GM23338 (cell line): ENCODE measurements at regions not wholly inside any gene's neighbourhood (a gene's known extent, or its start where the extent isn't known, plus 50 kb on each side); places are given as distances from the start of the nearest gene placed in this dataset.

Experiments used
- ATAC-seq: fragments of 200-7000 bp; cut with Tn5 transposase; 3 replicates; pipeline ENCODE4 v1.9.1; 2020
- DNase-seq: peaks from one replicate; pipeline ENCODE4 v3.0.0-alpha.2; 2015; ENCODE audit warnings: low spot score
- H2AFZ ChIP-seq: fragments of 200-600 bp; sonication (generic); 2 replicates; pipeline ENCODE4 v1.8.0; 2016; ENCODE audit warnings: antibody characterized with exemption, mild to moderate bottlenecking, moderate library complexity
- H3F3A ChIP-seq: fragments of 200-600 bp; sonication (generic); replicated peaks from 2 replicates; pipeline ENCODE4 v1.8.0; 2017; ENCODE audit warnings: antibody characterized with exemption, mixed run types, low read depth
- H3K27ac ChIP-seq: fragments of 200-600 bp; sonication (generic); 2 replicates; pipeline ENCODE4 v1.6.1; 2016; ENCODE audit warnings: low read depth
- H3K27me3 ChIP-seq: fragments of 200-600 bp; sonication (generic); 2 replicates; pipeline ENCODE4 v1.8.0; 2016; ENCODE audit warnings: mild to moderate bottlenecking, mixed run types, moderate library complexity; ENCODE audit not compliant: insufficient read depth
- H3K36me3 ChIP-seq: fragments of 200-600 bp; sonication (generic); 2 replicates; pipeline ENCODE4 v1.8.0; 2016; ENCODE audit warnings: mild to moderate bottlenecking; ENCODE audit not compliant: insufficient read depth
- H3K4me1 ChIP-seq: fragments of 200-600 bp; sonication (generic); 2 replicates; pipeline ENCODE4 v1.8.0; 2016; ENCODE audit warnings: mild to moderate bottlenecking, moderate library complexity; ENCODE audit not compliant: insufficient read depth
- H3K4me2 ChIP-seq: fragments of 200-600 bp; sonication (generic); 2 replicates; pipeline ENCODE4 v1.7.1; 2017; ENCODE audit warnings: mixed run types
- H3K4me3 ChIP-seq: fragments of 200-600 bp; sonication (generic); 2 replicates; pipeline ENCODE4 v1.6.1; 2016; ENCODE audit warnings: mixed run types
- H3K79me2 ChIP-seq: fragments of 200-600 bp; sonication (generic); replicated peaks from 2 replicates; pipeline ENCODE4 v1.8.0; 2017; ENCODE audit warnings: mild to moderate bottlenecking; ENCODE audit not compliant: insufficient read depth
- H3K9me2 ChIP-seq: fragments of 200-600 bp; sonication (generic); 2 replicates; pipeline ENCODE4 v1.8.0; 2017; ENCODE audit not compliant: insufficient read depth
- H4K20me1 ChIP-seq: fragments of 200-600 bp; sonication (generic); replicated peaks from 2 replicates; pipeline ENCODE4 v1.8.0; 2017; ENCODE audit warnings: mild to moderate bottlenecking; ENCODE audit not compliant: insufficient read depth
- H3K27ac Mint-ChIP-seq: 2 replicates; pipeline ENCODE4 v1.8.0; 2020; ENCODE audit warnings: inconsistent platforms, mild to moderate bottlenecking, moderate library complexity, mixed read lengths
- H3K27me3 Mint-ChIP-seq: 3 replicates; pipeline ENCODE4 v1.8.0; 2022; ENCODE audit warnings: low read depth, mild to moderate bottlenecking, moderate library complexity, mixed read lengths, inconsistent platforms; ENCODE audit not compliant: insufficient read depth, poor library complexity
- H3K36me3 Mint-ChIP-seq: 3 replicates; pipeline ENCODE4 v1.8.0; 2021; ENCODE audit warnings: low read depth, mild to moderate bottlenecking, inconsistent platforms, moderate library complexity, mixed read lengths
- H3K4me1 Mint-ChIP-seq: 3 replicates; pipeline ENCODE4 v1.8.0; 2020; ENCODE audit warnings: mild to moderate bottlenecking, inconsistent platforms, mixed read lengths
- H3K4me3 Mint-ChIP-seq: 3 replicates; pipeline ENCODE4 v1.8.0; 2021; ENCODE audit warnings: moderate library complexity, mild to moderate bottlenecking, inconsistent platforms, mixed read lengths
- H3K9me3 Mint-ChIP-seq: 3 replicates; pipeline ENCODE4 v1.8.0; 2020; ENCODE audit warnings: moderate library complexity, mild to moderate bottlenecking, inconsistent platforms, mixed read lengths
- CREB1 ChIP-seq: fragments of 250-450 bp; sonication (Bioruptor Pico); IDR thresholded peaks from 2 replicates; pipeline ENCODE4 v1.5.0; 2020; ENCODE audit warnings: low read depth, mild to moderate bottlenecking, moderate library complexity
- EZH2 ChIP-seq: fragments of 200-600 bp; sonication (generic); IDR thresholded peaks from one replicate; pipeline ENCODE4 v1.8.0; 2017; ENCODE audit warnings: antibody characterized with exemption, mild to moderate bottlenecking, low read depth; ENCODE audit not compliant: unreplicated experiment
- EZH2phosphoT487 ChIP-seq: fragments of 200-600 bp; sonication (generic); IDR thresholded peaks from one replicate; pipeline ENCODE4 v1.8.1; 2018; ENCODE audit warnings: antibody characterized with exemption; ENCODE audit not compliant: unreplicated experiment
- JUNB ChIP-seq: IDR thresholded peaks from one replicate; pipeline ENCODE4 v1.6.1; 2016; ENCODE audit warnings: antibody characterized with exemption; ENCODE audit not compliant: unreplicated experiment
- NANOG ChIP-seq: IDR thresholded peaks from 2 replicates; pipeline ENCODE4 v1.6.1; 2016; ENCODE audit warnings: antibody characterized with exemption, borderline replicate concordance
- POLR2AphosphoS5 ChIP-seq: IDR thresholded peaks from 2 replicates; pipeline ENCODE4 v1.6.1; 2016; ENCODE audit warnings: antibody characterized with exemption, low read depth
- STAT1 ChIP-seq: IDR thresholded peaks from one replicate; pipeline ENCODE4 v1.6.1; 2016; ENCODE audit warnings: antibody characterized with exemption; ENCODE audit not compliant: unreplicated experiment
- ZNF114 ChIP-seq: fragments of 250-450 bp; sonication (Bioruptor Pico); IDR thresholded peaks from 2 replicates; pipeline ENCODE4 v1.5.0; 2020; ENCODE audit warnings: mild to moderate bottlenecking, moderate library complexity
- ZNF331 ChIP-seq: fragments of 250-450 bp; sonication (Bioruptor Pico); IDR thresholded peaks from 2 replicates; pipeline ENCODE4 v1.5.0; 2020; ENCODE audit warnings: low read depth, mild to moderate bottlenecking, moderate library complexity
- TF ChIP-seq, protein P1 (sequence below): IDR thresholded peaks from one replicate; pipeline ENCODE4 v1.6.1; 2018; ENCODE audit warnings: antibody characterized with exemption; ENCODE audit not compliant: unreplicated experiment
- TF ChIP-seq, protein P2 (sequence below), 2 experiments: fragments of 200-600 bp in 1 of 2; sonication (generic) in 1 of 2; conservative IDR thresholded peaks; 2 replicates each; pipeline versions ENCODE4 v1.5.1 to v1.6.1; 2016 to 2017; ENCODE audit warnings: antibody characterized with exemption in 2 of 2, low read depth in 2 of 2, mild to moderate bottlenecking in 2 of 2, moderate library complexity in 1 of 2
- TF ChIP-seq, protein P3 (sequence below): IDR thresholded peaks from 2 replicates; pipeline ENCODE4 v1.6.1; 2016; ENCODE audit warnings: antibody characterized with exemption
- TF ChIP-seq, protein P4 (sequence below): fragments of 250-450 bp; sonication (Bioruptor Pico); IDR thresholded peaks from 2 replicates; pipeline ENCODE4 v1.5.0; 2020; ENCODE audit warnings: mild to moderate bottlenecking, moderate library complexity

DNA sequence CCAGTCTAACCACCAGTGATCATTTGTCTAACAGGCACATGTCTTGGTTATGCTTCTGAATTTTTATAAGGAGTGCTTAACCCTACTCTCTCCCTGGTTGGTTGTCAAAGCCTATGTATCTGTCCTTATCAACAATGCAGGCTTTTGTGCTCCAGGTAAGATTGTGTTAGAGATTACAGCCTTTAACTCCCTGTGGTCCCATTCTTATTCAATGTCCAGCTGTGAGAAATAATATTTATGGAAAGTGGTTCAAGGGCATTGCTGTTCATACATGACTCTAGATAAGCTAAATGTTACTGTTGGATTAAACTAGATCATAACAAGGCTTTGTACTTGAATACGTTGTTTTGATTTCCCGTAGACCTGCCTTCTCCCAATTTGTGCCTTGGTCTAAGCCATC, 146.1 kb upstream of the TSC22D2 start:
- H3K36me3 ChIP-seq, result no peaks in the 10 kb centered on the region
- no peaks in the 10 kb centered on the region for H3K27me3 ChIP-seq
- H3K27me3 Mint-ChIP-seq, result peaks cover 2% of the 10 kb centered on the region
- ATAC-seq (no peak), DNase-seq (no peak)
- no peak overlapping the region for H3K4me2 ChIP-seq
- no peaks in the 10 kb centered on the region for H3K4me1 Mint-ChIP-seq
- H3K27ac ChIP-seq, result no peak overlapping the region
- H3K27ac Mint-ChIP-seq, result no peak overlapping the region
- no peak overlapping the region for H2AFZ ChIP-seq
- H3K9me2 ChIP-seq, result no peaks in the 10 kb centered on the region
- H3K79me2 ChIP-seq, result no peaks in the 10 kb centered on the region
- H3K36me3 Mint-ChIP-seq, result no peaks in the 10 kb centered on the region
- H3K9me3 Mint-ChIP-seq, result no peaks in the 10 kb centered on the region
- H3K4me3 ChIP-seq, result no peak overlapping the region
- H3K4me3 Mint-ChIP-seq, result no peak overlapping the region
- no peaks in the 10 kb centered on the region for H3K4me1 ChIP-seq
- H3F3A ChIP-seq, result no peaks in the 10 kb centered on the region
- H4K20me1 ChIP-seq, result no peaks in the 10 kb centered on the region
- TF ChIP-seq ZNF114 (CRISPR knock-in tag), result no peak
- TF ChIP-seq, protein P1, sequence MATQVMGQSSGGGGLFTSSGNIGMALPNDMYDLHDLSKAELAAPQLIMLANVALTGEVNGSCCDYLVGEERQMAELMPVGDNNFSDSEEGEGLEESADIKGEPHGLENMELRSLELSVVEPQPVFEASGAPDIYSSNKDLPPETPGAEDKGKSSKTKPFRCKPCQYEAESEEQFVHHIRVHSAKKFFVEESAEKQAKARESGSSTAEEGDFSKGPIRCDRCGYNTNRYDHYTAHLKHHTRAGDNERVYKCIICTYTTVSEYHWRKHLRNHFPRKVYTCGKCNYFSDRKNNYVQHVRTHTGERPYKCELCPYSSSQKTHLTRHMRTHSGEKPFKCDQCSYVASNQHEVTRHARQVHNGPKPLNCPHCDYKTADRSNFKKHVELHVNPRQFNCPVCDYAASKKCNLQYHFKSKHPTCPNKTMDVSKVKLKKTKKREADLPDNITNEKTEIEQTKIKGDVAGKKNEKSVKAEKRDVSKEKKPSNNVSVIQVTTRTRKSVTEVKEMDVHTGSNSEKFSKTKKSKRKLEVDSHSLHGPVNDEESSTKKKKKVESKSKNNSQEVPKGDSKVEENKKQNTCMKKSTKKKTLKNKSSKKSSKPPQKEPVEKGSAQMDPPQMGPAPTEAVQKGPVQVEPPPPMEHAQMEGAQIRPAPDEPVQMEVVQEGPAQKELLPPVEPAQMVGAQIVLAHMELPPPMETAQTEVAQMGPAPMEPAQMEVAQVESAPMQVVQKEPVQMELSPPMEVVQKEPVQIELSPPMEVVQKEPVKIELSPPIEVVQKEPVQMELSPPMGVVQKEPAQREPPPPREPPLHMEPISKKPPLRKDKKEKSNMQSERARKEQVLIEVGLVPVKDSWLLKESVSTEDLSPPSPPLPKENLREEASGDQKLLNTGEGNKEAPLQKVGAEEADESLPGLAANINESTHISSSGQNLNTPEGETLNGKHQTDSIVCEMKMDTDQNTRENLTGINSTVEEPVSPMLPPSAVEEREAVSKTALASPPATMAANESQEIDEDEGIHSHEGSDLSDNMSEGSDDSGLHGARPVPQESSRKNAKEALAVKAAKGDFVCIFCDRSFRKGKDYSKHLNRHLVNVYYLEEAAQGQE, result no peak
- TF ChIP-seq ZNF331 (CRISPR knock-in tag), result no peak
- TF ChIP-seq EZH2, result no peak
- no peak for TF ChIP-seq STAT1
- no peak for TF ChIP-seq NANOG
- TF ChIP-seq, protein P2, sequence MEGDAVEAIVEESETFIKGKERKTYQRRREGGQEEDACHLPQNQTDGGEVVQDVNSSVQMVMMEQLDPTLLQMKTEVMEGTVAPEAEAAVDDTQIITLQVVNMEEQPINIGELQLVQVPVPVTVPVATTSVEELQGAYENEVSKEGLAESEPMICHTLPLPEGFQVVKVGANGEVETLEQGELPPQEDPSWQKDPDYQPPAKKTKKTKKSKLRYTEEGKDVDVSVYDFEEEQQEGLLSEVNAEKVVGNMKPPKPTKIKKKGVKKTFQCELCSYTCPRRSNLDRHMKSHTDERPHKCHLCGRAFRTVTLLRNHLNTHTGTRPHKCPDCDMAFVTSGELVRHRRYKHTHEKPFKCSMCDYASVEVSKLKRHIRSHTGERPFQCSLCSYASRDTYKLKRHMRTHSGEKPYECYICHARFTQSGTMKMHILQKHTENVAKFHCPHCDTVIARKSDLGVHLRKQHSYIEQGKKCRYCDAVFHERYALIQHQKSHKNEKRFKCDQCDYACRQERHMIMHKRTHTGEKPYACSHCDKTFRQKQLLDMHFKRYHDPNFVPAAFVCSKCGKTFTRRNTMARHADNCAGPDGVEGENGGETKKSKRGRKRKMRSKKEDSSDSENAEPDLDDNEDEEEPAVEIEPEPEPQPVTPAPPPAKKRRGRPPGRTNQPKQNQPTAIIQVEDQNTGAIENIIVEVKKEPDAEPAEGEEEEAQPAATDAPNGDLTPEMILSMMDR (conservative IDR thresholded peaks at IDR 0.05; ENCODE audit: low read depth in 2 of 2), result no peak
- no peak for TF ChIP-seq EZH2phosphoT487
- no peak for TF ChIP-seq POLR2AphosphoS5
- TF ChIP-seq JUNB, result no peak
- TF ChIP-seq CREB1 (CRISPR knock-in tag), result no peak
- TF ChIP-seq, protein P3, sequence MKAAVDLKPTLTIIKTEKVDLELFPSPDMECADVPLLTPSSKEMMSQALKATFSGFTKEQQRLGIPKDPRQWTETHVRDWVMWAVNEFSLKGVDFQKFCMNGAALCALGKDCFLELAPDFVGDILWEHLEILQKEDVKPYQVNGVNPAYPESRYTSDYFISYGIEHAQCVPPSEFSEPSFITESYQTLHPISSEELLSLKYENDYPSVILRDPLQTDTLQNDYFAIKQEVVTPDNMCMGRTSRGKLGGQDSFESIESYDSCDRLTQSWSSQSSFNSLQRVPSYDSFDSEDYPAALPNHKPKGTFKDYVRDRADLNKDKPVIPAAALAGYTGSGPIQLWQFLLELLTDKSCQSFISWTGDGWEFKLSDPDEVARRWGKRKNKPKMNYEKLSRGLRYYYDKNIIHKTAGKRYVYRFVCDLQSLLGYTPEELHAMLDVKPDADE, result no peak
- TF ChIP-seq, protein P4, sequence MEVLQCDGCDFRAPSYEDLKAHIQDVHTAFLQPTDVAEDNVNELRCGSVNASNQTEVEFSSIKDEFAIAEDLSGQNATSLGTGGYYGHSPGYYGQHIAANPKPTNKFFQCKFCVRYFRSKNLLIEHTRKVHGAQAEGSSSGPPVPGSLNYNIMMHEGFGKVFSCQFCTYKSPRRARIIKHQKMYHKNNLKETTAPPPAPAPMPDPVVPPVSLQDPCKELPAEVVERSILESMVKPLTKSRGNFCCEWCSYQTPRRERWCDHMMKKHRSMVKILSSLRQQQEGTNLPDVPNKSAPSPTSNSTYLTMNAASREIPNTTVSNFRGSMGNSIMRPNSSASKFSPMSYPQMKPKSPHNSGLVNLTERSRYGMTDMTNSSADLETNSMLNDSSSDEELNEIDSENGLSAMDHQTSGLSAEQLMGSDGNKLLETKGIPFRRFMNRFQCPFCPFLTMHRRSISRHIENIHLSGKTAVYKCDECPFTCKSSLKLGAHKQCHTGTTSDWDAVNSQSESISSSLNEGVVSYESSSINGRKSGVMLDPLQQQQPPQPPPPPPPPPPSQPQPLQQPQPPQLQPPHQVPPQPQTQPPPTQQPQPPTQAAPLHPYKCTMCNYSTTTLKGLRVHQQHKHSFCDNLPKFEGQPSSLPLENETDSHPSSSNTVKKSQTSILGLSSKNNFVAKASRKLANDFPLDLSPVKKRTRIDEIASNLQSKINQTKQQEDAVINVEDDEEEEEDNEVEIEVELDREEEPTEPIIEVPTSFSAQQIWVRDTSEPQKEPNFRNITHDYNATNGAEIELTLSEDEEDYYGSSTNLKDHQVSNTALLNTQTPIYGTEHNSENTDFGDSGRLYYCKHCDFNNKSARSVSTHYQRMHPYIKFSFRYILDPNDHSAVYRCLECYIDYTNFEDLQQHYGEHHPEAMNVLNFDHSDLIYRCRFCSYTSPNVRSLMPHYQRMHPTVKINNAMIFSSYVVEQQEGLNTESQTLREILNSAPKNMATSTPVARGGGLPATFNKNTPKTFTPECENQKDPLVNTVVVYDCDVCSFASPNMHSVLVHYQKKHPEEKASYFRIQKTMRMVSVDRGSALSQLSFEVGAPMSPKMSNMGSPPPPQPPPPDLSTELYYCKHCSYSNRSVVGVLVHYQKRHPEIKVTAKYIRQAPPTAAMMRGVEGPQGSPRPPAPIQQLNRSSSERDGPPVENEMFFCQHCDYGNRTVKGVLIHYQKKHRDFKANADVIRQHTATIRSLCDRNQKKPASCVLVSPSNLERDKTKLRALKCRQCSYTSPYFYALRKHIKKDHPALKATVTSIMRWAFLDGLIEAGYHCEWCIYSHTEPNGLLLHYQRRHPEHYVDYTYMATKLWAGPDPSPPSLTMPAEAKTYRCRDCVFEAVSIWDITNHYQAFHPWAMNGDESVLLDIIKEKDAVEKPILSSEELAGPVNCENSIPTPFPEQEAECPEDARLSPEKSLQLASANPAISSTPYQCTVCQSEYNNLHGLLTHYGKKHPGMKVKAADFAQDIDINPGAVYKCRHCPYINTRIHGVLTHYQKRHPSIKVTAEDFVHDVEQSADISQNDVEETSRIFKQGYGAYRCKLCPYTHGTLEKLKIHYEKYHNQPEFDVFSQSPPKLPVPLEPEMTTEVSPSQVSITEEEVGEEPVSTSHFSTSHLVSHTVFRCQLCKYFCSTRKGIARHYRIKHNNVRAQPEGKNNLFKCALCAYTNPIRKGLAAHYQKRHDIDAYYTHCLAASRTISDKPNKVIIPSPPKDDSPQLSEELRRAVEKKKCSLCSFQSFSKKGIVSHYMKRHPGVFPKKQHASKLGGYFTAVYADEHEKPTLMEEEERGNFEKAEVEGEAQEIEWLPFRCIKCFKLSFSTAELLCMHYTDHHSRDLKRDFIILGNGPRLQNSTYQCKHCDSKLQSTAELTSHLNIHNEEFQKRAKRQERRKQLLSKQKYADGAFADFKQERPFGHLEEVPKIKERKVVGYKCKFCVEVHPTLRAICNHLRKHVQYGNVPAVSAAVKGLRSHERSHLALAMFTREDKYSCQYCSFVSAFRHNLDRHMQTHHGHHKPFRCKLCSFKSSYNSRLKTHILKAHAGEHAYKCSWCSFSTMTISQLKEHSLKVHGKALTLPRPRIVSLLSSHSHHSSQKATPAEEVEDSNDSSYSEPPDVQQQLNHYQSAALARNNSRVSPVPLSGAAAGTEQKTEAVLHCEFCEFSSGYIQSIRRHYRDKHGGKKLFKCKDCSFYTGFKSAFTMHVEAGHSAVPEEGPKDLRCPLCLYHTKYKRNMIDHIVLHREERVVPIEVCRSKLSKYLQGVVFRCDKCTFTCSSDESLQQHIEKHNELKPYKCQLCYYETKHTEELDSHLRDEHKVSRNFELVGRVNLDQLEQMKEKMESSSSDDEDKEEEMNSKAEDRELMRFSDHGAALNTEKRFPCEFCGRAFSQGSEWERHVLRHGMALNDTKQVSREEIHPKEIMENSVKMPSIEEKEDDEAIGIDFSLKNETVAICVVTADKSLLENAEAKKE (CRISPR knock-in tag), result no peak
